ENCODE measurements at regions not wholly inside any gene's neighbourhood (a gene's known extent, or its start where the extent isn't known, plus 50 kb on each side); places are given as distances from the start of the nearest gene placed in this dataset.

- Mint-ChIP-seq H3K9me3 (no peaks in the 10 kb centered on the region), H3K27me3 (peaks cover 7 to 11% of the 10 kb centered on the region in 2 donors), H3K4me3 (no peak overlapping the region), H3K4me1 (no peaks in the 10 kb centered on the region), H3K36me3 (no peaks in the 10 kb centered on the region), H3K27ac (no peak overlapping the region)
- no peaks in the 10 kb centered on the region for H3K9me3 ChIP-seq
- H3K27me3 ChIP-seq (replicated peaks in 1 of 2; ENCODE audit: control insufficient read depth in 2 of 2, extremely low read depth in 1 of 2, insufficient read depth in 2 of 2, low read length in 1 of 2): peaks cover 0 to 6% of the 10 kb centered on the region in 2 experiments
- no peak overlapping the region for H3K4me3 ChIP-seq (ENCODE audit: control insufficient read depth in 1 of 2, extremely low read depth in 1 of 2, low read length in 1 of 2)
- CTCF ChIA-PET: no interaction called here
- POLR2A ChIA-PET: no interaction called here
- DNase-seq (no peak), ATAC-seq (replicated peaks in 1 of 4) (no peak)
- no peaks in the 10 kb centered on the region for H3K36me3 ChIP-seq (ENCODE audit: control insufficient read depth in 2 of 2, extremely low read depth in 1 of 2, insufficient read depth in 1 of 2, low read length in 1 of 2)
- no peak overlapping the region for H3K27ac ChIP-seq (ENCODE audit: low read length)
- H3K4me1 ChIP-seq (ENCODE audit: control insufficient read depth in 1 of 2, extremely low read depth in 1 of 2, insufficient read depth in 2 of 2, low read length in 2 of 2): no peaks in the 10 kb centered on the region
- 81% methylated on average over 10 of the region's 10 CpGs for WGBS (ENCODE audit: insufficient coverage)
Measured at GRCh38 chr10:78626471-78626870, 442.3 kb upstream of the ZMIZ1 start.

- ATAC-seq (replicated peaks in 1 of 4) (no peak), DNase-seq (no peak)
- ChIA-PET POLR2A (no interaction called here), CTCF (no interaction called here)
- peaks cover 7 to 11% of the 10 kb centered on the region in 2 donors for H3K27me3 Mint-ChIP-seq
- 89% methylated on average over 2 of the region's 3 CpGs for WGBS (ENCODE audit: insufficient coverage)
- no peaks in the 10 kb centered on the region for H3K36me3 ChIP-seq (ENCODE audit: control insufficient read depth in 2 of 2, extremely low read depth in 1 of 2, insufficient read depth in 1 of 2, low read length in 1 of 2)
- no peaks in the 10 kb centered on the region for H3K9me3 Mint-ChIP-seq
- no peaks in the 10 kb centered on the region for H3K4me1 ChIP-seq (ENCODE audit: control insufficient read depth in 1 of 2, extremely low read depth in 1 of 2, insufficient read depth in 2 of 2, low read length in 2 of 2)
- H3K27me3 ChIP-seq (replicated peaks in 1 of 2; ENCODE audit: control insufficient read depth in 2 of 2, extremely low read depth in 1 of 2, insufficient read depth in 2 of 2, low read length in 1 of 2): peaks cover 0 to 6% of the 10 kb centered on the region in 2 experiments
- no peaks in the 10 kb centered on the region for H3K9me3 ChIP-seq
- H3K4me1 Mint-ChIP-seq: no peaks in the 10 kb centered on the region
- no peaks in the 10 kb centered on the region for H3K36me3 Mint-ChIP-seq
- no peak overlapping the region for H3K4me3 Mint-ChIP-seq
- H3K27ac Mint-ChIP-seq: no peak overlapping the region
- H3K4me3 ChIP-seq (ENCODE audit: control insufficient read depth in 1 of 2, extremely low read depth in 1 of 2, low read length in 1 of 2): no peak overlapping the region
- no peak overlapping the region for H3K27ac ChIP-seq (ENCODE audit: low read length)
Measured at GRCh38 chr10:78627254-78627795, 441.4 kb upstream of the ZMIZ1 start.

GRCh38 chr10:78628976-78629375 lies 439.8 kb upstream of the ZMIZ1 start:
- CTCF ChIA-PET: no interaction called here
- H3K36me3 Mint-ChIP-seq: no peaks in the 10 kb centered on the region
- ATAC-seq (replicated peaks in 1 of 4) (no peak), DNase-seq (no peak)
- WGBS (ENCODE audit: insufficient coverage): 66% methylated on average over 6 of the region's 8 CpGs
- no peak overlapping the region for H3K27ac Mint-ChIP-seq
- Histone ChIP-seq H3K36me3 (ENCODE audit: control insufficient read depth in 2 of 2, extremely low read depth in 1 of 2, insufficient read depth in 1 of 2, low read length in 1 of 2) (no peaks in the 10 kb centered on the region), H3K27me3 (replicated peaks in 1 of 2; ENCODE audit: control insufficient read depth in 2 of 2, extremely low read depth in 1 of 2, insufficient read depth in 2 of 2, low read length in 1 of 2) (peaks cover 0 to 6% of the 10 kb centered on the region in 2 experiments), H3K4me1 (ENCODE audit: control insufficient read depth in 1 of 2, extremely low read depth in 1 of 2, insufficient read depth in 2 of 2, low read length in 2 of 2) (no peaks in the 10 kb centered on the region), H3K4me3 (ENCODE audit: control insufficient read depth in 1 of 2, extremely low read depth in 1 of 2, low read length in 1 of 2) (no peak overlapping the region), H3K9me3 (no peaks in the 10 kb centered on the region), H3K27ac (ENCODE audit: low read length) (no peak overlapping the region)
- H3K9me3 Mint-ChIP-seq: no peaks in the 10 kb centered on the region
- H3K4me3 Mint-ChIP-seq: no peak overlapping the region
- H3K27me3 Mint-ChIP-seq: peaks cover 0 to 4% of the 10 kb centered on the region in 2 donors
- POLR2A ChIA-PET: no interaction called here
- H3K4me1 Mint-ChIP-seq: no peaks in the 10 kb centered on the region

- Histone ChIP-seq H3K4me1 (ENCODE audit: control insufficient read depth in 1 of 2, extremely low read depth in 1 of 2, insufficient read depth in 2 of 2, low read length in 2 of 2) (no peaks in the 10 kb centered on the region), H3K27ac (ENCODE audit: low read length) (no peak overlapping the region), H3K27me3 (replicated peaks in 1 of 2; ENCODE audit: control insufficient read depth in 2 of 2, extremely low read depth in 1 of 2, insufficient read depth in 2 of 2, low read length in 1 of 2) (peaks cover 0 to 6% of the 10 kb centered on the region in 2 experiments), H3K4me3 (ENCODE audit: control insufficient read depth in 1 of 2, extremely low read depth in 1 of 2, low read length in 1 of 2) (no peak overlapping the region), H3K36me3 (ENCODE audit: control insufficient read depth in 2 of 2, extremely low read depth in 1 of 2, insufficient read depth in 1 of 2, low read length in 1 of 2) (no peaks in the 10 kb centered on the region), H3K9me3 (no peaks in the 10 kb centered on the region)
- Mint-ChIP-seq H3K4me3 (no peak overlapping the region), H3K36me3 (no peaks in the 10 kb centered on the region), H3K9me3 (no peaks in the 10 kb centered on the region), H3K27me3 (peaks cover 0 to 4% of the 10 kb centered on the region in 2 donors), H3K4me1 (no peaks in the 10 kb centered on the region), H3K27ac (no peak overlapping the region)
- CTCF ChIA-PET: interaction anchor here in 1 of 2 donors (0.7 kb wide), 1 partner anchor 402 kb away, joined by 3 read pairs; no protein-coding TSS in a partner anchor
- POLR2A ChIA-PET: interaction anchor here in 1 of 2 donors (0.6 kb wide), 1 partner anchor 335 kb away, joined by 3 read pairs; no protein-coding TSS in a partner anchor
- no peak for ATAC-seq (replicated peaks in 1 of 4)
- no peak for DNase-seq
- 91% methylated on average over 5 of the region's 11 CpGs for WGBS (ENCODE audit: insufficient coverage)
Measured at GRCh38 chr10:78629773-78630172, 439.0 kb upstream of the ZMIZ1 start.

- ChIA-PET CTCF (no interaction called here), POLR2A (no interaction called here)
- H3K4me1 Mint-ChIP-seq: no peaks in the 10 kb centered on the region
- no peak overlapping the region for H3K4me3 Mint-ChIP-seq
- ATAC-seq (replicated peaks in 1 of 4) (no peak), DNase-seq (no peak)
- H3K9me3 Mint-ChIP-seq: no peaks in the 10 kb centered on the region
- H3K27ac Mint-ChIP-seq: no peak overlapping the region
- H3K27me3 Mint-ChIP-seq: peaks cover 0 to 1% of the 10 kb centered on the region in 2 donors
- WGBS (ENCODE audit: insufficient coverage): 41% methylated on average over 5 of the region's 12 CpGs
- Histone ChIP-seq H3K4me1 (ENCODE audit: control insufficient read depth in 1 of 2, extremely low read depth in 1 of 2, insufficient read depth in 2 of 2, low read length in 2 of 2) (no peaks in the 10 kb centered on the region), H3K27me3 (replicated peaks in 1 of 2; ENCODE audit: control insufficient read depth in 2 of 2, extremely low read depth in 1 of 2, insufficient read depth in 2 of 2, low read length in 1 of 2) (peaks cover 0 to 5% of the 10 kb centered on the region in 2 experiments), H3K4me3 (ENCODE audit: control insufficient read depth in 1 of 2, extremely low read depth in 1 of 2, low read length in 1 of 2) (no peak overlapping the region), H3K9me3 (no peaks in the 10 kb centered on the region), H3K27ac (ENCODE audit: low read length) (no peak overlapping the region), H3K36me3 (ENCODE audit: control insufficient read depth in 2 of 2, extremely low read depth in 1 of 2, insufficient read depth in 1 of 2, low read length in 1 of 2) (no peaks in the 10 kb centered on the region)
- H3K36me3 Mint-ChIP-seq: no peaks in the 10 kb centered on the region
Measured at GRCh38 chr10:78630944-78631838, 437.6 kb upstream of the ZMIZ1 start.

- Mint-ChIP-seq H3K27ac (no peak overlapping the region), H3K36me3 (no peaks in the 10 kb centered on the region), H3K9me3 (no peaks in the 10 kb centered on the region), H3K4me3 (no peak overlapping the region), H3K27me3 (peaks cover 0 to 1% of the 10 kb centered on the region in 2 donors), H3K4me1 (no peaks in the 10 kb centered on the region)
- H3K27ac ChIP-seq (ENCODE audit: low read length): no peak overlapping the region
- no peak for DNase-seq
- H3K36me3 ChIP-seq (ENCODE audit: control insufficient read depth in 2 of 2, extremely low read depth in 1 of 2, insufficient read depth in 1 of 2, low read length in 1 of 2): no peaks in the 10 kb centered on the region
- no peaks in the 10 kb centered on the region for H3K4me1 ChIP-seq (ENCODE audit: control insufficient read depth in 1 of 2, extremely low read depth in 1 of 2, insufficient read depth in 2 of 2, low read length in 2 of 2)
- CTCF ChIA-PET: no interaction called here
- H3K9me3 ChIP-seq: no peaks in the 10 kb centered on the region
- H3K4me3 ChIP-seq (ENCODE audit: control insufficient read depth in 1 of 2, extremely low read depth in 1 of 2, low read length in 1 of 2): no peak overlapping the region
- WGBS (ENCODE audit: insufficient coverage): 60% methylated on average over 2 of the region's 2 CpGs
- peaks cover 0 to 5% of the 10 kb centered on the region in 2 experiments for H3K27me3 ChIP-seq (replicated peaks in 1 of 2; ENCODE audit: control insufficient read depth in 2 of 2, extremely low read depth in 1 of 2, insufficient read depth in 2 of 2, low read length in 1 of 2)
- ATAC-seq (replicated peaks in 1 of 4): no peak
- POLR2A ChIA-PET: no interaction called here
Measured at GRCh38 chr10:78634389-78634815, 434.4 kb upstream of the ZMIZ1 start.

All from T-cell (primary cell).